Omental fat pad (tissue), 3 donors: ENCODE measurements at regions not wholly inside any gene's neighbourhood (a gene's known extent, or its start where the extent isn't known, plus 50 kb on each side); places are given as distances from the start of the nearest gene placed in this dataset.

Source experiments
- ATAC-seq: fragments of 150-250 bp; one replicate; pipeline ENCODE4 v1.9.1; 2016; ENCODE audit warnings: mild to moderate bottlenecking, moderate library complexity; ENCODE audit not compliant: low FRiP score
- DNase-seq: peaks from one replicate; pipeline ENCODE4 v3.0.0-alpha.2; 2019; ENCODE audit warnings: low spot score
- CTCF ChIP-seq, 3 donors: fragments of 450-650 bp; IDR thresholded peaks; one replicate each; pipeline ENCODE4 v1.5.1; 2016 to 2017; ENCODE audit warnings: antibody characterized with exemption in 3 of 3, mild to moderate bottlenecking in 3 of 3, moderate library complexity in 2 of 3

- DNase-seq (no peak), ATAC-seq (no peak)
- no peak for TF ChIP-seq CTCF (IDR thresholded peaks at IDR 0.05)
Measured at GRCh38 chr13:85853901-85854663, 54.9 kb upstream of the SLITRK6 start.

GRCh38 chr13:85853161-85853894 is 54.1 kb upstream of the SLITRK6 start:
- DNase-seq, result no peak

More at GRCh38 chr13:85853161-85853894, 54.1 kb upstream of the SLITRK6 start:
- no peak for ATAC-seq
- no peak for TF ChIP-seq CTCF (IDR thresholded peaks at IDR 0.05)
